ENCODE measurements at regions not wholly inside any gene's neighbourhood (a gene's known extent, or its start where the extent isn't known, plus 50 kb on each side); places are given as distances from the start of the nearest gene placed in this dataset.

DNA sequence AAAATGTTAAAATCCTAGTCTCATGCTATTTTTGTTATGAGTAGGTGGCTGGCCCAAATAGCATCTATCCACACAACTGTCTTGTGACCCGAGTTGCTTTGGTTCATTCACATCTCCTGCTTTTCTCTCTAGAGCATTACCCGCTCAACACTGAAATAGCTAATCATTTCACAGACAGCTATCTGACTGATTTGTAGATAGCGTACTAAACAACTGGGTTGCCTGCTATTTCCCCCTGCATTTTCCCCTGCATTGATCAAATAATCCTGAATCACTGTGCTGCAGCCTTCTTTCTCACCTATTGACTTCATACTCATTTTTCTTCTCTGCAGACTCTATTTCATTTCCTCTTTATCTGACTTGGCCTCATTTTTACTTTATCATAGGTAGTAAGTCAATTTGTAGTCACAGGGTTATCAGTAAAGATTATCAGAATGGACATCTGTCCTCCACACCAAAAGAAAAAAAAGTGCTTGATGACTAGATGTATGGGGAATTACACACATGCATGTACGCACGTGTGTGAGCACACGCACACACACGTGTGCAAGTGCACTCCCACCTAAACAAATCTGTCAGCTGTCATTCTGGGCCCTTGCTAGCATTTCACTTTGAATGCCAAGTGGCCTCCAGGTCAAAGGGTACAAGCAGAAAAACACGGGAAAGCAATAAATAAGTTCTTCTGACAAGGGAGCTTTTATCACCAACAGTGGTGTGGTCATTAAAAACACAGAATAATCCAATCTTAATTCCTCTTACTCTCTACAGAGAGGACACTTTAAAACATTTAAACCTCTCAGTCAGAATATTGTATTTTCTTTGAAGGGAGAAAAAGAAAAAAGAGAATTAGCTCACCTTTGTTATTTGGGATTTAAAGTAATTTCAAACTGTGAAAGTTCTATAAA lies 501.6 kb downstream of the EFNA5 start:
- H3K4me3 Mint-ChIP-seq, result no peak overlapping the region
- peaks cover 9 to 18% of the 10 kb centered on the region in 2 donors for H3K9me3 Mint-ChIP-seq
- no peaks in the 10 kb centered on the region for H3K4me1 Mint-ChIP-seq (ENCODE audit: low read depth)
- ATAC-seq (replicated peaks in 1 of 2) (no peak), DNase-seq (no peak)
- no peak overlapping the region for H3K27ac Mint-ChIP-seq
- H3K36me3 Mint-ChIP-seq (ENCODE audit: insufficient read depth in 2 of 2), result peaks cover 0 to 5% of the 10 kb centered on the region in 2 donors
- no peaks in the 10 kb centered on the region for H3K27me3 Mint-ChIP-seq (ENCODE audit: low read depth)

DNA sequence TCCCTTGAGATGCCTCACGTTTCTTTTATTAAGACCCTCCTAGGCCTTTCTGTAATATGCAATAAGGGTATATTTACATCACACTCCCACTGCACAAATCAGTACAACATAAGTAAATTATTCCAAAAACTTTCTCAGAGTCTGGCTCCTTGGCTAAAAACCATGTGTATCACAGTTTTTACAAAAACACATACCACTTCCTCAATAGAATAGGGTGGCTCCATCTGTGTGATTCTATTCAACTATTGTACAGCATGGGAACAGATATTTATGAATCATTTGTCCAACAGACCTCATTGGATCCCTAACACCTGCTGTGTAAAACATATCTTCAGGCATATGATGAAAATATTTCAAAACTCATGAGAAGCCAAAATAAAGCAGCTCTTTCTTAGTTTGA lies 502.7 kb downstream of the EFNA5 start:
- Mint-ChIP-seq H3K36me3 (ENCODE audit: insufficient read depth in 2 of 2) (peaks cover 0 to 5% of the 10 kb centered on the region in 2 donors), H3K4me3 (no peak overlapping the region), H3K27me3 (ENCODE audit: low read depth) (no peaks in the 10 kb centered on the region), H3K27ac (no peak overlapping the region), H3K4me1 (ENCODE audit: low read depth) (no peaks in the 10 kb centered on the region), H3K9me3 (peaks cover 9 to 16% of the 10 kb centered on the region in 2 donors)
- DNase-seq (no peak), ATAC-seq (replicated peaks in 1 of 2) (no peak)

DNA sequence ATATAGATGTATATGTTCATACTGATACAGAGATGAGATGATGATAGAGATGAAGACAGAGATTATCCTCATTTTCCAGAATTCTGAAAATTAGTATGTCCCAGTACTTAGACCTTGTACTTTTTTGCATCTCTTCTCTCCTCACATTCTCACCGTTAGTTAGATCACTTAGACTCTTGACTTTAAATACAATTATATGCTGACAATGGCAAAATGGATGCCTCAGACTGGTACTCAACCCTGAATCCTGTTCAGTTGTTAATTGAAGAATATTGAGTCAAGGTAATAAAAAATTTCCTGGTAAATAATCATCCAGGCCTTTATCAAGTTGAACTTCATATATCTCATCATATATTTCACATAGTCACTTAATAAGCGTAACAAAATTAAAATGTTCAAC lies 505.4 kb downstream of the EFNA5 start:
- Mint-ChIP-seq H3K4me3 (no peak overlapping the region), H3K9me3 (peaks cover 7 to 14% of the 10 kb centered on the region in 2 donors), H3K4me1 (ENCODE audit: low read depth) (no peaks in the 10 kb centered on the region), H3K36me3 (ENCODE audit: insufficient read depth in 2 of 2) (peaks cover 0 to under 1% of the 10 kb centered on the region in 2 donors), H3K27me3 (ENCODE audit: low read depth) (no peaks in the 10 kb centered on the region), H3K27ac (no peak overlapping the region)
- no peak for DNase-seq
- ATAC-seq (replicated peaks in 1 of 2), result no peak

GRCh38 chr5:107157809-107158208 lies 512.9 kb downstream of the EFNA5 start:
- H3K4me1 Mint-ChIP-seq (ENCODE audit: low read depth), result no peaks in the 10 kb centered on the region
- no peak overlapping the region for H3K27ac Mint-ChIP-seq
- no peaks in the 10 kb centered on the region for H3K27me3 Mint-ChIP-seq (ENCODE audit: low read depth)
- DNase-seq (no peak), ATAC-seq (replicated peaks in 1 of 2) (no peak)
- H3K36me3 Mint-ChIP-seq (ENCODE audit: insufficient read depth in 2 of 2), result peaks cover 0 to 1% of the 10 kb centered on the region in 2 donors
- peaks cover 9 to 13% of the 10 kb centered on the region in 2 donors for H3K9me3 Mint-ChIP-seq
- no peak overlapping the region for H3K4me3 Mint-ChIP-seq

- H3K36me3 Mint-ChIP-seq (ENCODE audit: insufficient read depth in 2 of 2), result peaks cover 0 to 1% of the 10 kb centered on the region in 2 donors
- no peaks in the 10 kb centered on the region for H3K4me1 Mint-ChIP-seq (ENCODE audit: low read depth)
- no peaks in the 10 kb centered on the region for H3K27me3 Mint-ChIP-seq (ENCODE audit: low read depth)
- no peak for ATAC-seq (replicated peaks in 1 of 2)
- H3K27ac Mint-ChIP-seq, result no peak overlapping the region
- DNase-seq, result no peak
- no peak overlapping the region for H3K4me3 Mint-ChIP-seq
- peaks cover 8 to 13% of the 10 kb centered on the region in 2 donors for H3K9me3 Mint-ChIP-seq
These were observed 515.0 kb downstream of the EFNA5 start for GRCh38 chr5:107155707-107156106.

DNA sequence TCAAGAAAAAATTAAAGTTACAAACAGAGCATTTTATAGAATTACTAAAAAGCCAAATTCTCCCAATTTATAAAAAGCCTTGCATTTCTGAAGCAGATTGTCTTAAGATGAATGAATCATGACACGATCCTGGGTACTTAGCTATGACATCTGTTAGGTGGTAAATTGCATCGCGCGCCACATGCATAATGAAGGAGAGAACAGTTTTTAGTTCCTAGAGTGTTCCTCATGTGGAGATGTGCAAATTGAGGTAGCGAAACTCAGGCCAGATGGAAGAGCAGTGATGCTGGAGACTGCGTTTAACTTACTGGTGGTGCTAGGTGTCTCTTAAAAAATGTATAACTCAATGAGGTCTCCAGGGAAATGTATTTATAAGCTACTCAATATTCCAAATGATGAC lies 516.1 kb downstream of the EFNA5 start:
- Mint-ChIP-seq H3K4me1 (ENCODE audit: low read depth) (no peaks in the 10 kb centered on the region), H3K9me3 (peaks cover 2 to 8% of the 10 kb centered on the region in 2 donors), H3K27me3 (ENCODE audit: low read depth) (no peaks in the 10 kb centered on the region), H3K27ac (no peak overlapping the region), H3K4me3 (no peak overlapping the region), H3K36me3 (ENCODE audit: insufficient read depth in 2 of 2) (no peaks in the 10 kb centered on the region)
- DNase-seq (no peak), ATAC-seq (replicated peaks in 1 of 2) (no peak)

GRCh38 chr5:107153283-107153682 lies 517.5 kb downstream of the EFNA5 start:
- H3K9me3 Mint-ChIP-seq, result peaks cover under 1 to 3% of the 10 kb centered on the region in 2 donors
- H3K27ac Mint-ChIP-seq, result no peak overlapping the region
- H3K36me3 Mint-ChIP-seq (ENCODE audit: insufficient read depth in 2 of 2), result no peaks in the 10 kb centered on the region
- ATAC-seq (replicated peaks in 1 of 2) (no peak), DNase-seq (no peak)
- H3K27me3 Mint-ChIP-seq (ENCODE audit: low read depth), result no peaks in the 10 kb centered on the region
- H3K4me1 Mint-ChIP-seq (ENCODE audit: low read depth), result no peaks in the 10 kb centered on the region
- H3K4me3 Mint-ChIP-seq, result no peak overlapping the region

- H3K4me1 Mint-ChIP-seq (ENCODE audit: low read depth), result no peaks in the 10 kb centered on the region
- H3K27me3 Mint-ChIP-seq (ENCODE audit: low read depth), result no peaks in the 10 kb centered on the region
- no peak for DNase-seq
- no peak overlapping the region for H3K27ac Mint-ChIP-seq
- no peak overlapping the region for H3K4me3 Mint-ChIP-seq
- H3K36me3 Mint-ChIP-seq (ENCODE audit: insufficient read depth in 2 of 2), result no peaks in the 10 kb centered on the region
- no peak for ATAC-seq (replicated peaks in 1 of 2)
- H3K9me3 Mint-ChIP-seq, result peaks cover under 1 to 2% of the 10 kb centered on the region in 2 donors
These were observed 521.3 kb downstream of the EFNA5 start for GRCh38 chr5:107149243-107150005.

DNA sequence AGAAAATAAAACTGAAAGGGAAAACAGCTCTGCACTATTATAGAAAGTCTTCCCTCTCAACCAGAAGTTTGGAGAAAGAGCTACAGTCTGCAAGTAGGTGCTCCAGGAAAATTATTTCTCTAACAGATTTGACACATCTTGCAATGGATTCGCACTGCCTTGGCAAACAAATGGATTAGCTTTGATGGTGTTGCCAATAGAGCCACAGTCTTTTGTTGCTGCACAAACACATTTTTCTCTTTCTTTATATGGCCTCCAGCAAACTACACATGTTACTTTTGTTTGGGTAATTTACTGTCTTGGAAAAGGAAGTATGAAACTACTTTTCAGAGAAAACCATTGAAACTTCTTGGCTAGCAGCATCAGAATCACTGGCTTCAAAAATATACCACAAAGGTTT lies 523.1 kb downstream of the EFNA5 start:
- Mint-ChIP-seq H3K36me3 (ENCODE audit: insufficient read depth in 2 of 2) (no peaks in the 10 kb centered on the region), H3K9me3 (peaks cover 0 to 2% of the 10 kb centered on the region in 2 donors), H3K27ac (no peak overlapping the region), H3K4me1 (ENCODE audit: low read depth) (no peaks in the 10 kb centered on the region), H3K4me3 (no peak overlapping the region), H3K27me3 (ENCODE audit: low read depth) (no peaks in the 10 kb centered on the region)
- DNase-seq (no peak), ATAC-seq (replicated peaks in 1 of 2) (no peak)

- no peak for DNase-seq
- Mint-ChIP-seq H3K27ac (no peak overlapping the region), H3K36me3 (ENCODE audit: insufficient read depth in 2 of 2) (no peaks in the 10 kb centered on the region), H3K9me3 (peaks cover 0 to 2% of the 10 kb centered on the region in 2 donors), H3K27me3 (ENCODE audit: low read depth) (no peaks in the 10 kb centered on the region), H3K4me3 (no peak overlapping the region), H3K4me1 (ENCODE audit: low read depth) (no peaks in the 10 kb centered on the region)
- no peak for ATAC-seq (replicated peaks in 1 of 2)
These were observed 523.8 kb downstream of the EFNA5 start for GRCh38 chr5:107146901-107147300.

GRCh38 chr5:107135391-107135790 lies 535.3 kb downstream of the EFNA5 start:
- H3K4me3 Mint-ChIP-seq, result no peak overlapping the region

DNA sequence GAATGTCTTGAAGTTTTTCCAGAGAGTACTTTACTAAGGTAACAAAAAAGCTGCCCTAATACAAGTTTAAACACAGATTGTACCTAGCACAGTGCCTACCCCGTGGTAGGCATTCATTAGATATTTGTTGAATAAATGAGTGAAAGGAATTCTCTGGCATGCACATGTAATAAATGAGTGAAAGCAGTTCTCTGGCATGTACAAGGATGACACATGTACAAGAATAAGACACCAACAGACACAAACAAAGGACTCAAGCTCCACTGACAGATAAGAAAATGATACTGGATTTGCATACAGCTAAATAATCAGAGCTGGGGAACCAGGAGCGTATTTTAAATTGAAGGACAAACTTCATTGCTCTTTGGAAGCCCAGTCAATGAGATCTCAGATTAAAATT lies 535.8 kb downstream of the EFNA5 start:
- Mint-ChIP-seq H3K4me3 (no peak overlapping the region), H3K4me1 (ENCODE audit: low read depth) (no peaks in the 10 kb centered on the region), H3K9me3 (peaks cover 2 to 6% of the 10 kb centered on the region in 2 donors), H3K27ac (no peak overlapping the region), H3K36me3 (ENCODE audit: insufficient read depth in 2 of 2) (no peaks in the 10 kb centered on the region), H3K27me3 (ENCODE audit: low read depth) (no peaks in the 10 kb centered on the region)
- DNase-seq (no peak), ATAC-seq (replicated peaks in 1 of 2) (no peak)

More at GRCh38 chr5:107135391-107135790, 535.3 kb downstream of the EFNA5 start:
- Mint-ChIP-seq H3K4me1 (ENCODE audit: low read depth) (no peaks in the 10 kb centered on the region), H3K36me3 (ENCODE audit: insufficient read depth in 2 of 2) (no peaks in the 10 kb centered on the region), H3K27ac (no peak overlapping the region), H3K9me3 (peaks cover 2 to 6% of the 10 kb centered on the region in 2 donors), H3K27me3 (ENCODE audit: low read depth) (no peaks in the 10 kb centered on the region)
- no peak for DNase-seq
- ATAC-seq (replicated peaks in 1 of 2), result no peak

DNA sequence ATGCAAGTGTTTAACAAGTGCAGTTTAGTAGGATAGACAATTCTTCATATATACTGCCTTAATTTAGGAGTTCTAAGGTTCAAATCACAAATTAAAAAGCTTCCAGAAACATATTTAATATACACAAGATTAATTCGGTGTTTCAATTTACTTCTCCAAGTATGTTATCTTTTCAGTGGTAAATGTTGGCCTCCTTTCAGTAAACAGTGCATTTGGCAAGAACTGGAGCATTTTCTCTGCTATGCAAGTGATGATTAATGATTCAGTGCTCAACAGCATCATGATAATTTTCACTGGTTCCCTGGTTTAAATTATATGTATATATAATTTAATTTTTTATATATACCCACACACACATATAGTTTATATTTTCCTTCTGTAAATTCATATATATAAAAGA lies 541.7 kb downstream of the EFNA5 start:
- peaks cover 2 to 6% of the 10 kb centered on the region in 2 donors for H3K9me3 Mint-ChIP-seq
- no peaks in the 10 kb centered on the region for H3K4me1 Mint-ChIP-seq (ENCODE audit: low read depth)
- H3K36me3 Mint-ChIP-seq (ENCODE audit: insufficient read depth in 2 of 2), result no peaks in the 10 kb centered on the region
- ATAC-seq (replicated peaks in 1 of 2), result no peak
- H3K27me3 Mint-ChIP-seq (ENCODE audit: low read depth), result no peaks in the 10 kb centered on the region
- no peak overlapping the region for H3K4me3 Mint-ChIP-seq
- DNase-seq, result no peak
- H3K27ac Mint-ChIP-seq, result no peak overlapping the region

All from activated T-cell treated with anti-CD3 and anti-CD28 coated beads, Interleukin-2, amount 50 U/mL, for 72 hours (primary cell).